GM19452 (cell line): ENCODE measurements at regions not wholly inside any gene's neighbourhood (a gene's known extent, or its start where the extent isn't known, plus 50 kb on each side); places are given as distances from the start of the nearest gene placed in this dataset.
"Not testable (repeated sequence)": the region's sequence is repeated elsewhere in the genome, so short reads cannot be mapped to it uniquely, and the experiment has no call there.

Experiments used
- ATAC-seq: cut with Tn5 transposase; IDR thresholded peaks from one replicate; pipeline ENCODE4 v1.9.1; 2021; ENCODE audit not compliant: unreplicated experiment

DNA sequence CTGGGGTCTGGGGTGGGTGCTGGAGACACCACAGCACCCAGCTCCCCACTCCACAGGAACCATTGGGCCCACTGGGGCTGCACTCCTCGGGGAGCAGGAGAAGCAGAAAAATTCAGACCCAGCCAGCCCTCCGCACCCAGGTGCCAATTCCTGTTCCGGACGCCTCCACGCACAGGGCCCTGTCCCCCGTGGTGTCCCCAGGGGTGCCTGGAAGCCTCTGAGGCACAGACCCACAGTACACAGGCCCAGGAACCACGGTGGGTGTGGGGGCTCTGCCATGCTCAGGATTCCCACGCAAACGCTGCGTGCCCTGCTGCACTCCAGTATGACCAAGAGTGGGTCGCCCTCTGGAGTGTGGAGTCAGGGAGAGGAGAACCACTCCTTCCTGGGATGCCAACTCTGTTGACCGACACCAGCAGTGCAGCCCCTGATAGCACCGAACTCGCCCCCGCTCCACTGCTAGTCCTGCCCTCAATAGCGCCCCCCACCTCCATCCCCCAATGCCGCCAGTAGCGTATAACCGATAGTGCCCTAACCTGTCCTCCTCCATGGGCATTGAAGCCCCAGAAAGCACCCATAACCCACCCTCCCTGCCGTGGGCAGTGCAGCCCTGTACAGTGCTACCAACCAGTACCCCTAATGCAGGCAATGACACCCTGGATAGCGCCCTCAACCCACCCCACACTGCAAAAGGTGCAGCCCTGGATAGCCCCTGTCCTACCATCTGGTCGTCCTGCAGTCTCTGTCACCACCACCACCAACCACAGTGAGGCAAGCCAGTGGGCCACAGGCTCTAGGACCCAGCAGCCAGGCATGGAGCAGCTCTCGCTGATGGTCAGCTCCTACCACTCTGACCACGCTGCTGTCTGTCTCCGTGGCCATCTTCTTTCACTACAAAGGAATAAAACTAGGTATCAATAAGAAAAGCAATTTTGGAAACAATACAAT lies 2877.2 kb downstream of the RPIA start:
- not testable (repeated sequence) for ATAC-seq

DNA sequence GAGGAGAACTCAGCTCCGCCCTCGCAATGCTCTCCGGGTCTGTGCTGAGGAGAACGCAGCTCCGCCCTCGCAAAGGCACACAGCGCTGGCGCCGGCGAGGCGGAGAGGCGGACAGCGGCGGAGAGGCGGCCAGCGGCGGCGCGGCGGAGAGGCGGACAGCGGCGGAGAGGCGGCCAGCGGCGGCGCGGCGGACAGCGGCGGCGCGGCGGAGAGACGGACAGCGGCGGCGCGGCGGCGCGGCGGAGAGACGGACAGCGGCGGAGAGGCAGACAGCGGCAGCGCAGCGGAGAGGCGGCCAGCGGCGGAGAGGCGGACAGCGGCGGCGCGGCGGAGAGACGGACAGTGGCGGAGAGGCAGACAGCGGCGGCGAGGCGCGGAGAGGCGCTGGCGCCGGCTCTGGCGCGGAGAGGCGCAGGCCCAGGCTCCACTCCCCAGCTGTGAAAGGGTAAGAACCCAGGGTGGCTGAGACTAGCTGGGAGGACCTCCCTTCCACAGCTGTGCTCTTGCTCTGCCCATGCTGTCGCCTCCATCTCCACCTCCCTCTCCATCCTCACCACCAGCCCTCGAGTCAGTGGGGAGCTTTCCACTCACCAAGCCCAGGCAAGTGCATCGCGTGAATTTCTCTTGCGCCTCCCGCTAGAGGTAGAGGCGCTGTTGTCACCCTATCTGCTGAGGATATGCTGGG lies 2879.9 kb downstream of the RPIA start:
- ATAC-seq = not testable (repeated sequence)

DNA sequence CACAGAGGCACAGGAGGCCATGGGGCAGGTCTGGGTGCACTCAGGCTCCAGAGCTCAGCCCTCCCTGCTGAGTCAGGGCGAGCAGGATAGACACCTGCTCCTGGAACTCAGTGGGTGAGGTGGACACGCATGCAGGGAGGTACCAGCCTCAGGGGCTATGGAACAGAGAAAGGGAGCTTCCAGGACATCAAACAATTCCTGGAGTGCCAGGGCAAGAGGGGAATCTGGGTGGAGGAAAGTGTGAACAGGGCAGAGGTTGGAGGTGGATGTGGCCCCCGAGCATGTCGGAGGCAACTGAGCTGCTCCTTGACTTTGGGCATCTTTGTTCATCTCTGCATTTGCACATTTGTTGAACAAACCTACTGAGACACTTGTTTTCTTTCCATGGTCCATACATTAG lies 2881.5 kb downstream of the RPIA start:
- not testable (repeated sequence) for ATAC-seq

DNA sequence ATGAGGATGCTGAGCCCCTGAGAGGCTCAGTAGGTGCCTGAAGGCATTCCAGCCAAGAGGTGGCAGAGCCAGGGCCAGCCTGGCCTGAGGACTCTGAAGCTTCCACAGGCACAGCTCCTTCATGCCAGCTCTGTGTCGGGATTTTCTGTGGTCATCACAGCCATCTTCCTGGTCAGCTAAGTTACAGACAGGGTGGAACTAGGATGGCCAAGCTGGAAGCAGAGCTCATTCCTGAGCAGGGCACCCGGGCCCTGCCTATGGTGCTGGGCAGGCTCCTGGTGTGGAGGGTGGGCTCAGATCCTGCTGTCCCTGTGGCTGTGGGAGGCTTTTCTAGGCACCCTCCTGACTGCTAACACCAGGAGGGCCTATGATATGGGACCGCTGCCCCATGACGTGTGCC lies 2882.3 kb downstream of the RPIA start:
- ATAC-seq = not testable (repeated sequence)

DNA sequence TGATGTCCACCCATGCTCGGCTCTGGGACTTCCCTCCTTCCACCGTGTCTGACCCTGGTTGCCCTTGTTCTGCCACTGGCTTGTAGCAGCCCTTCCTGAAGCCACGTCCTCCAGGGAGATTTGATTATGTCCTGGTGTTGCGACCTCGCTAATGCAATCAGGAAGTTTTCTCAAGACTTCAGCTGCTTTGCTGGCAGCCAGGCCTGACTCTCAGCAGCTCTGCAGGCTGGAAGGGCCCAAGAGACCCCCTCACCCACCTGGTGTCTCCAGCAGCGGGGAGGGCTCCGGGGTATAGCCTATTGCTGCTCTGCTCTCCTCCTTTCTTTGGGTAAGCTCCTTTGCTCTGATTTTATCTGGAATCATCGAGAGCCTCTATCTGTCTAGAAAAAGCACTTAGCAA lies 2882.8 kb downstream of the RPIA start:
- ATAC-seq = not testable (repeated sequence)

DNA sequence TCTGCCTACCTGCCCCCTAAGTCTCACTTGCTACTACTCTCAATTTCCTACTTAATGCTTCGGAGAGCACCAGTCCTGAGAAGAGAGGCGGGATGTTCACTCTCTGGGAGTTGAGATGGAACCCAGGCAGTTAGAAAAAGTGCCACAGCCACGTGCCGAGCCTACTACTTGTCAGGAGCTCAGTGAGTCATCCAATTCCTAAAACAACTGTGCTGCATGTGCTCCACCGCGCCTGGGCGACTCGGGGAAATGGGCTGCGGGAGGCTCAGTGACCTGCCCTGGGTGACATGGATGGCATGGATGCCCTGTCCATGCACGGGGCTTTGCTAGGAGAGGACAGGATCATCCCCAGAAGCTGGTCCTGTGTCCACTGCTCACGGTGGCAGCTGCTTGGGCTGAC lies 2884.2 kb downstream of the RPIA start:
- ATAC-seq = not testable (repeated sequence)

DNA sequence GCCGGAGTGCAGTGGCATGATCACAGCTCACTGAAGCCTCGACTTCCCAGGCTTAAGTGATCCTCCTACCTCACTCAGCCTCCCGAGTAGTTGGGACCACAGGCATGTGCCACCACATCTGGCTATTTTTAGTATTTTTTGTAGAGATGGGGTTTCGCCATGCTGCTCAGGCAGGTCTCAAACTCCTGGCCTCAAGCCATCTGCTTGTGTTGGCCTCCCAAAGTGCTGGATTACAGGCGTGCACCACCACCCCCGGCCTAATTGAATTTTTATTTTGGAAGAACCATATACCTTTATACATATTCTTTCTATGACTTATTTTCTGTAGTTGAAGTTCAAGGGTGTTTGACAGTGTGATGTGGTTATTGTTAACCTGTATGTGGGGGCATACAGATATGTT lies 2885.9 kb downstream of the RPIA start:
- ATAC-seq = not testable (repeated sequence)

DNA sequence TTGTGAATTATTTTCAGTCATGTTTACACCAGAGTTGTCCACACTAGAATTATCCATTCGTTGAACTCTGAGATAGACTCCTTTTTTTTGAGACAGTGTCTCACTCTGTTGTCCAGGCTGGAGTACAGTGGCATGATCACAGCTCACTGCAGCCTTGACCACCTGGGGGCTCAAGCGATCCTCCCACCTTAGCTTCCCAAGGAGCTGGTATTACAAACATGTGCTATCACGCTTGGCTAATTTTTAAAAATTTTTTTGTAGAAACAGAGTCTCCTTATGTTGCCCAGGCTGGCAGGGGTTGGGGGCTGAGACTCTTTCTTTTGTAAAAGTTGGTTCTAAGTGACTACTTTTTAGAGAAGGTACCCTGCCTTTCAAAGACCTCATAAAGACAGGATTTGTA lies 2887.2 kb downstream of the RPIA start:
- ATAC-seq = not testable (repeated sequence)

DNA sequence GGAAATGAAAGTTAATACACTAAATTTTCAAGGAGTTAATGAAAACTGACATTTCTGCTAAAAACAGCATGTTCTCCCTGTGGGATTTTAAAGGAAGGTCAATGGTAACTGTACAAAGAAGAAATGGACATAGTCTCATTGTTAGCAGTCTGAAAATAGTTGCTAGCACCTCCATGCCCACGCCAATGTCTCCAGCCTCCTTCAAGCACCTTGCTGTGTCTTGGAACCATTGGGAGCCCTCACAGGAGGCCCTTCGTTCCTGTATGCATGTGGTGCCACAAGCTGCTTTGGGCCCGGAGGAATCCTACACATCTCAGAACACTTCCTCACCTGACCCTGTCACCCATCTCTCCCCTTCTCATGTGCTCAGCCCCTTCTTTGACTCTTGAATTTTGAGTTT lies 2888.1 kb downstream of the RPIA start:
- ATAC-seq = not testable (repeated sequence)

DNA sequence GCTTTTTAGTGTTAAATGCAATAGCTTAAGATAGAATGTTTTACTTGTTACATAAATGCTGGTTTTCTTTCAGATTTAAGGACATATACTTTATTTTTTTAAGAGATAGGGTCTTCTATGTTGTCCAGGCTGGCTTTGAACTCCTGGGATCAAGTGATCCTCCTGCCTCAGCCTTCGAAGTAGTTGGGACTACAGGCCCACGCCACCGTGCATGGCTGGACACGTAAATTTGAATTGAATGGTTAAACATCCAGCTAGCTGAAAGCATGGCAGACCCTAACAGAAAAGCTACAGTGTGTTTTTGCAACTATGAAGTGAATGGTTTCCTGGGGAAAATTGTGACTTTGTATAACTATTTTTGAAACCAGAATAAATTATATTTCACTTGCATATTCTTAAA lies 2888.6 kb downstream of the RPIA start:
- ATAC-seq = not testable (repeated sequence)

DNA sequence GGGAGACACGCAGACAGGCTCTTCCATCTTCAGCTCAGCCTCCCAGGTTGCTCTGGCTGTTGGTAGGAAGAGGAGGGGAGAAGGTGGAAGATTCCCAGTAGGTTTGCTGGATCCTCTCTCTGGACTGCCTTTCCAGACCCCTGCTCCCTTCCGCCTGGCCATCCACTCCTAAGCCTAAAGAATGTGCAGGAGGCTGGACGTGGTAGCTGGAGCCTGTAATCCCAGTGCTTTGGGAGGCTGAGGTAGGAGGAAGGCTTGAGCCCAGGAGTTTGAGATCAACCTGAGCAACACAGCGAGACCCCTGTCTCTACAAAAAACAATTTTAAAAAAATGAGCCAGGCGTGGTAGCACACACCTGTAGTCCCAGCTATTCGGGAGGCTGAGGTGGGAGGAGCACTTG lies 2895.6 kb downstream of the RPIA start:
- ATAC-seq = not testable (repeated sequence)

DNA sequence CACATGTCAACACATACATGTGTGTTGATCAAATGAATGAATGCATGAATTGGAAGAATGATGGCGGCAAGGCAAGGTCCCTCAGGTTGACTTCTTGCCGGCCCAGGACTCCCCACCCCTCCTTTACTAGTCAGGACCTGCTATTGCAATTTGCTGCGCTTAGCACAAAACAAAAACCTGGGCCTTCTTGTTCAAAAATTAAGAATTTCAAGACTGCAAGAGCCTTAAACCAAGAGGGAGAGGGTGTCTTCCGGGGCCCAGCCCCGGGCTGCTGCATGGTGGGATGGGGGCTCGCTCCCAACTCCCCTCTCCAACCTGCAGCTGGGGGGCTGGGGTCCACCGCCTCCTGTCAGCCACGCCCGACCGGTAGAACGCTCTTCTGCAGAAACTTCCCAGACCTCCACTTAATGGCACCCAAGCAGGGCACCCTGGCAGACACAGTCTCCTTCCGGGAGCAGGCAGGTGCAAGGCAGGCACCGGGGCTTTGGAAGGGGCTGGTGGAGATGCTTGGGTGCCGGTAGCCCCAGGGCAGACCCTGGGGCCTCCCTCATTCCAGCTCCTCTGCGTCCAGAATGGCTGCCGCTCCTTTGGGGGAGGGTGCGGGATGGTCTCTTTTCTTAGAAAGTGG lies 2896.5 kb downstream of the RPIA start:
- ATAC-seq = not testable (repeated sequence)

DNA sequence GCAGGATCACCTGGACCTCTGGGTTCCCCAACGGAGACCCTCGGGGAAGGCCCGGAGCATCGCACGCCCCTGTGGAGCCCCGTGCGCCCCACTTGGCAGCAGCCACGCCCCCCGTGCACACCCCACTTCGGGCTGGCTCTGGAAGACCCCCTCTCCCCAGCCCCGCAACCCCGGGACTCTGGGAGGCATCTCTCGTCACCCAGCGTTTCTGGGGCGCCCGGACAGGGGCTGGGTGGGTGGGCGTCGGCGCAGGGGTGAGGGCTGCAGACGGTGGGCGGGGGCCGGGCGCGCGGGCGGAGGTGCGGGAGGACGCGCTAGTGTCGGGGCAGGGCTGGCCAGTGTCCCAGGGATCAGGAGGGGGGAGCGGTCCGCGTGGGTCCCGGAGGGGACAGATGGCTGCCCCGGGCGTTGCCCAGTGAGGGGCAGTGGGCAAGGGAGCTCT lies 2897.3 kb downstream of the RPIA start:
- not testable (repeated sequence) for ATAC-seq

DNA sequence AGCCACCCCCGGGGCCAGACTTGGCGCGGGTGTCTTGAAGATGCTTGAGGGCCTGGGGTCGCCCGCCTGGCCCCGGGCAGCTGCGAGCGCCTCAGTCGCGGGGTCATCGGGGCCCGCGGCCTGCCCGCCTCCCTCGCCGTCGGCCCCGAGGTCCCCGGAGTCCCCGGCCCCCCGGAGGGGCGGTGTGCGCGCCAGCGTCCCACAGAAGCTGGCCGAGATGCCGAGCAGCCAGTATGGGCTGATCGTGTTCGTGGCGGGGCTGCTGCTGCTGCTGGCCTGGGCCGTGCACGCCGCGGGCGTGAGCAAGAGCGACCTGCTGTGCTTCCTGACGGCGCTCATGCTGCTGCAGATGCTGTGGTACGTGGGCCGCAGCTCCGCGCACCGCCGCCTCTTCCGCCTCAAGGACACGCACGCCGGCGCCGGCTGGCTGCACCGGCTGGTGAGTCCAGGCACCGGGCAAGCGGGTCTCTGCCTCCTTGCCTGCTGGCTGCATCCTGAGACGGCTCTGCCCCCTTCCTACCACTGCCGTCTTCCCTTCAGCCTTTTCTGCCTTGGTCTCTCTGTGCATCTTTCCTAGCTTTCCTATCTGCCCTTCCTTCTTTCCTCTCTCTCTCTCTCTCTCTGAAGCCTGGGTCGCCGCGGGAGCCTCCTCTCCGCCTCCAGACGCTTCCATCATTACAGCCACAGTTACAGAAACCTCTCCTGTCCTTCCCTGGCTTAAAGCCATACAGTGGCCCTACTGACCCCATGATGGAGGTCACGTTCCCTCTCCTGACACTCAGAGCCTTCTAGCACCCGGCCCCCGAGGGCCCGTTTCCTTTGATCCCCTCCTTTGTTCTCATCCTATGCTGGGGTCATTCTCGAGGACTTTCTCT lies 2898.2 kb downstream of the RPIA start:
- ATAC-seq = not testable (repeated sequence)

DNA sequence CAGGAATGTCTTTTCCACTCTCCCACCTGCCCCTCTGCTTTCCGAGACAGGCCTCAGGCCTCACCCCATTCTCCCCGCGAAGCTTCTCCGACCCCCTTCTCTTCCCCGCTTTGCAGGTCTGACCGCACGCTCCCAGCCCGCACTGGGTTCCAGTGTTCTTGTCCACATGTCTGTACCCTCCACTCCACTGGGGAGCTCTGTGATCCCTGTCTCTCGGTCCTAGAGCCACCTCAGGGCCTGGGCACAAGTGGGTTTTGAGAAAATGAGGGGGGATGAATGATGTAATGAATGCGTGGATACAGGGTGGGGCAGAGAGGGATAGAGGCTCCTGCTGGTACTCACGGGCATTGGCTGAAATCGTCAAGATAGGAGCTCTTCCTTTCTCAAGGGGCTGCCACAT lies 2898.9 kb downstream of the RPIA start:
- not testable (repeated sequence) for ATAC-seq

DNA sequence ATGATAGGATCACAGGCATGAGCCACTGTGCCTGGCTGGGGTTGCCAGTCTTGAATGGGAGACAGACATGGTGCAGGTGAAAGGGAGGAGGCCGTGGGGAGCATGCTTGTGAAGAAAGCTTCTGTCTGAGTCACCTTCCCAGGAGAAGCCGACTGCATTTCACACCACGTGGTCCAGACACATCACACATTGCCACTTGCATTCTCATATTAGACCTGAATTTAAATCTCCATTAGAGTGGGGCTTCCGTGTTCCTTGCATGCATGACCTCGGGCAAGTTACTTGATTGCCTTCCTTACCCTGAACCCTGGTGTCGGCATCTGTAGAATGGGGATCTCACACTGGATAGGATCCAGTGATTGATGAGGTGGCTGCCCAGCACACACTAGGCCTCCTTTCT lies 2899.6 kb downstream of the RPIA start:
- ATAC-seq = not testable (repeated sequence)

DNA sequence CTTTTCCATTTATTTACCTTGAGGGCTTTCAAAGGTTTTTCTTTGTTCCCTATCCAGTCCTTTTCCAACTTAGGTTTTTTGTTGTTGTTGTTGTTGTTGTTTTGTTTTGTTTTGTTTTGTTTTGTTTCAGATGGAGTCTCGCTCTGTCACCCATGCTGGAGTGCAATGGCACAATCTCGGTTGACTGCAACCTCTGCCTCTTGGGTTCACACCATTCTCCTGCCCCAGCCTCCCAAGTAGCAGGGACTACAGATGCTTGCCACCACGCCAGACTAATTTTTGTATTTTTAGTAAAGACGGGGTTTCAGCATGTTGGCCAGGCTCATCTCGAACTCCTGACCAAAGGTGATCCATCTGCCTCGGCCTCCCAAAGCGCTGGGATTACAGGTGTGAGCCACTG lies 2906.0 kb downstream of the RPIA start:
- not testable (repeated sequence) for ATAC-seq

DNA sequence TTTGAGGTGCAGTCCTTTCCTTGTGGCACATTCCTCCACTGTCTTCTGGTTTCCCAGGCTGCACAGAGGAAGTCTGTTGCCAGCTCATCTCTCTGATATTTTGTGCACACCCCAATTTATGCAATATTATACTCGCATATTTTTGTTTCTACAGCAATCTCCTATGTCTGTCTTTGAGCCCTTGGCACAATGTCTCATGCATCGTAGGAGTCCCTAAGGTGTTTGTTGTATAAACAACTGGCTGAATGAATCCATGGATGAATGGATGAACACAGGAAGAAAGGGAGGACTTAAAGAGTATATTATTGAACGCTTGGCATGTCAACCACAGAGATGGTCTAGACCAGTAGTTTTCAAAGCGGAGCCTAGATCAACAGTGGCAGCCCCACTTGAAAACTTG lies 2907.0 kb downstream of the RPIA start:
- not testable (repeated sequence) for ATAC-seq

DNA sequence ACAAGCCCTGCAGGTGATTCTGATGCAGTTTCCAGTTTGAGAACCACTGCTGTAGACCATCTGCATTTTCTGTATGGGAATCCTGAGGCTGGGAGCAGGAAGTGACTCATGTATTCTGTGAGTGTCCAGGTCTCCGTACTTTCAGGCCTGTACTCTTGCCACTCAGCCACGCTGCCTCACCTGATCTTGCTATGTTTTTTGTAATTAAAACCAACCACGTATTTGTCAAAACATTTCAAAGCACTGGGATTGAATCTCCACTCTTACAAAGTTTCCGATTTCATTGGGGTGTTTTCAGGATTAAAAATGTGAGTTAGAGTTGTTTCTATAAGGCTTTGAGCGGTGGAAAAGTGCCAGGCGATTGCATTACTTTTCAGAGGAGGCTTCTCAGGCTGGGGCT lies 2907.5 kb downstream of the RPIA start:
- ATAC-seq = not testable (repeated sequence)

DNA sequence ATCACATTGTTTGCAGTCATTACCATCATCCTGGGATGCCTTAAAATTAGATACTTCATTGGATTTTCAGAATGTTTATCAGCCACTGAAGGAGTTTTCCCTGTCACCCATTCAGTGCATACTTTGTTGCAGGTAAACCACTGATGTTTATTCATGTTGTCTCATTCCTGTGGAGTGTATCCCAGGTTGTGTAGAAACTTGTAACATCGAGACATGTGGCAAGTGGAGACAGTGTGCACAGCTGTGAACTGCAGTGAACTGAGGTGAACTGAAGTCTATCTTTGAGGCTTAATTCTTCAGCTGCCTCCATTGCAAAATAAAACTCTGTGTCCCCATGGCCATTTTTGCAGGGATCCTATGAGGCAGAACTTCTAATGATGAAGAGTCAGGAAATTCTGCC lies 2911.4 kb downstream of the RPIA start:
- ATAC-seq = not testable (repeated sequence)
